ENCODE measurements at regions not wholly inside any gene's neighbourhood (a gene's known extent, or its start where the extent isn't known, plus 50 kb on each side); places are given as distances from the start of the nearest gene placed in this dataset.
A peak's percentile ranks its signal among the peaks of the same experiment; 100 is the strongest.
"Not testable (repeated sequence)": the region's sequence is repeated elsewhere in the genome, so short reads cannot be mapped to it uniquely, and the experiment has no call there.

DNA sequence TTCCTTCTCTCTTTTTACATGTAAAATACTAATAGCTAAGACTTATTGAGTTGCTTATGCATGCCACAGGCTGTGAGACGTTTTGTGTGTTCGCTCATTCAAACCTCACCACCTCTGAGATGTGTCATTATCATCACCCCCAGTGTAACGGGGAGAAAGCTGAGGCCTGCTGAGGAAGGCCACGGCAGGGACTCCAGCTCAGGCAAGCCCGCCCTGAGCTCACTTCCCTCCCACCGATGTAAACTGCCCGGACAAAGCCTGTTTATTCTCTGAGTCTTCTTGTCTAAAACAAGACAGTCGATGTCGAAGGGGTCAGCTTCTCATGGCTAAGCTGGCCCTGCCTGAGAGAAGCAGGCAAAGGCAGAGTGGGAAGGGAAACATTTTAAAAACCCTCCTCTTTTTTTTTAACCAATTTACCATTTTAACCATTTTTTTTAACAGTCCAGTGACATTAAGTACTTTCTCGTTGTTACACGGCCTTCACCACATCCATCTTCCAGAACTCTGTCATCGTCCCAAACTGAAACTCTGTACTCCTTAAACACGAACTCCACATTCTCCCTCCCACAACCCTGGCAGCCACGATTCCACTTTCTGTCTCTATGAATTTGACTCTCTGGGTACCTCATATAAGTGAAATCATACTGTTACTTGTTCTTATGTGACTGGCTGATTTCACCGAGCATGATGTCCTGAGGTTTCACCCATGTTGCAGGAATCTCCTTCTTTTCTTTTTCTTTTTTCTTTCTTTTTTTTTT is 204.8 kb upstream of the GALNT2 start:
- DNase-seq: no peak

- no peak for DNase-seq
Measured at GRCh38 chr1:229863651-229864545, 203.1 kb upstream of the GALNT2 start.

DNA sequence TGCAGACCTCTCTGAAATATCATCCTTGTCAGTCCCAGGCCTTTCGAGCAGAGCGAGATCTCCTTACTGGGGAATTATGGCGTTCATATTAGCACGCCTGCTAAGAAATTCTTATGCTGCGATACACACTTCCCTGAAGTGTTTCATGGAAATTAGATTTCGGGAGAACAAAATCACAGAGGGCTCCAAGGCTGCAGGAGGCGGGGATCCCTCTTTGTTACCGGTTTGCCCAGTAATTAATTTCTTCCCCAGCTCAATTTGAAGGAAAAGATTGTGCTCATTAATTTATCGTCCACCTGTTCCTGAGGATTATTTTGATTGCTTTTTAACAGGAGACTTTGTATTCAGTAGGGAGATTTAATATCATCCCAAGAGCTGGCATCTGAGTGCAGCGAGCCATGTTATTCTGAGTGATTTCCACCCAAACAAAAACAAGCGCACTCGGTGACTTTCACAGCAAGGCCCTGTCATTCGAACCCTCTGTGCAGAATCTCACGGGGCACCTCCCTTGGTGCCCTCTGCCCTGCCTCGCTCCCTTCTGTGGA is 202.3 kb upstream of the GALNT2 start:
- no peak for DNase-seq

DNA sequence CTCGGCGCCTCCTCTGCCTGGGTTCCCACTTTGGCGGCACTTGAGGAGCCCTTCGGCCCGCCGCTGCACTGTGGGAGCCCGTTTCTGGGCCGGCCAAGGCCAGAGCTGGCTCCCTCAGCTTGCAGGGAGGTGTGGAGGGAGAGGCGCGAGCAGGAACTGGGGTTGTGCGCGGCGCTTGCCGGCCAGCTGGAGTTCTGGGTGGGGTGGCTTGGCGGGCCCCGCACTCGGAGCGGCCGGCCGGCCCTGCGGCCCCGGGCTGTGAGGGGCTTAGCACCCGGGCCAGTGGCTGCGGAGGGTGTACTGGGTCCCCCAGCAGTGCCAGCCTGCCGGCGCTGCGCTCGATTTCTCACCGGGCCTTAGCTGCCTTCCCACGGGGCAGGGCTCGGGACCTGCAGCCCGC is 201.7 kb upstream of the GALNT2 start:
- not testable (repeated sequence) for DNase-seq

DNA sequence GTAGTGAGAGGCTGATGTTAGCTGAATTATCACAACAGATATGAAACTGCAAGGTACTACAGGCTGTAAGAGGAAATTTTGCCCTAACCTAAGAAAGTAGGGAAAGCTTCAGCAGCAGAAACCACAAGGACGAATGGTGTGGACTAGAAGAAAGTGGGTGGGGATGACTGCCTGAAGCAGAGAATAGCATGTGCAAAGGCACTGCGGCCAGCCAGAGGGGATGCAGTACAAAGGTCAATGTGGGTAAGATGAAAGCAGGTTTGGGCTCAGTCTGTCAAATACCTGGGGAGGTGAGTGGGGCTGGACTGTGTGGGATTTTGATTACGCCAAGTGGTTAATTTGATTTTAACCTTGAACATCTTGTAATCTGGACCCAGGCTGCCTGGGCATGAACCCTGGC is 199.3 kb upstream of the GALNT2 start:
- no peak for DNase-seq

DNA sequence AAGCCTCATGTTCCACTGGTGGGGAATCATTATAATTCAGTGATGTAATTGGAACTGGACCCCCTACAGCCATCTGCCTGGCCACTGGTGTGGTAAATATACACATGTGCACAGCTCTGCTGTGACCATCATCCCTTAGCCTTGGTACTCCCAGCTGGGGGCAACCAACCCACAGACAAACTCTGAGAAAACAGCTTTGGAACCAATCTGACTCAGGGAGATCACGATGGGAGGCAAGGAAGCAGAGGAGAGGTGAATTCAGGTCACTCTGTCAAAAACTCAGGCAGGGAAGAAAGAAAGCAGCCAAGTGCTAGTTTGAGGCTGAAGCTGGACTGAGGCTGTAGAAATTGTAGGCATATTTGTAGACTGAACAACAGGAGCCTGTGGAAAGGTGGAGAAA is 197.8 kb upstream of the GALNT2 start:
- DNase-seq: peak; percentile 29

GRCh38 chr1:229869687-229870086 is 197.4 kb upstream of the GALNT2 start:
- no peak for DNase-seq

DNA sequence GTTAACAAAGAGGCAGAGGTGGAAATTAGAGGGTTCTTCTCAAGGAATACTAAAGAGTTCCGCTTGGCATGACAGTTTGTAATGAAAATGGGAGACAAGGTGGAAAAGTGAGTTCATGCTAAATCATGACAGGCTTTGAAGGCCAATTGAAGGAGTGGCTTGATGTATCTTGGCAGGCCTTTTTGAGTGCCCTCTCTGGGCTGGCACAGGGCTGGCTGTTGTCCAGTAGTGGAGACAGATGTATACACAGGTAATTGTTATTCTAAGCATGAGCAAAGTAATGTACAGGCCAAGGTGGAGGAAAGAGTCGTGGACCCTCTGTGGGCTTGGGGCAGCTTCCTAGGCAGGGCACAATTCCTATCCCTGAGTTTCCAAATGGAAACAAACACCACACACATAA is 196.7 kb upstream of the GALNT2 start:
- no peak for DNase-seq

- DNase-seq: no peak
Measured at GRCh38 chr1:229871078-229871676, 195.9 kb upstream of the GALNT2 start.

- no peak for DNase-seq
Measured at GRCh38 chr1:229874136-229874535, 192.9 kb upstream of the GALNT2 start.

DNA sequence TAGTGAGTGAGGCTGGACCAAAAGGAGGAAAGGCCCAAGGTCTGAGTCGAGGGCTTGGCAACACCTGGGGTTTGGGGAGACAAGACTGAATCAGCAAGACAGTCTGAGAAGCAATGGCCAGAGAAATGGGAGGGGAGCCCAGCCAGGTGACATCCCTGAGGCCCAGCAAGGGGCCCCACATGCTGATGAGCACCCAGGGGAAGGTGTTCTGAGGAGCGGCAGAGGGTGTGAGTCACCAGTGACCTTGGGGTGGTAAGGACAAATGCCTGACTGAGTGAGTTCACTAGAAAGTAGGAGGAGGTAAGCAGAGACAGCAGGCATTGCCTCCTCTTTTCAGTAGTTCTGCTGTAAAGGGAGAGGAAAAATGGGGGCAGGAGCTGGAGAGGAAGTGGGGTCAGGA is 192.4 kb upstream of the GALNT2 start:
- peak; percentile 11 for DNase-seq

GRCh38 chr1:229875086-229875485 is 192.0 kb upstream of the GALNT2 start:
- no peak for DNase-seq

GRCh38 chr1:229879746-229880145 is 187.3 kb upstream of the GALNT2 start:
- DNase-seq: no peak

DNA sequence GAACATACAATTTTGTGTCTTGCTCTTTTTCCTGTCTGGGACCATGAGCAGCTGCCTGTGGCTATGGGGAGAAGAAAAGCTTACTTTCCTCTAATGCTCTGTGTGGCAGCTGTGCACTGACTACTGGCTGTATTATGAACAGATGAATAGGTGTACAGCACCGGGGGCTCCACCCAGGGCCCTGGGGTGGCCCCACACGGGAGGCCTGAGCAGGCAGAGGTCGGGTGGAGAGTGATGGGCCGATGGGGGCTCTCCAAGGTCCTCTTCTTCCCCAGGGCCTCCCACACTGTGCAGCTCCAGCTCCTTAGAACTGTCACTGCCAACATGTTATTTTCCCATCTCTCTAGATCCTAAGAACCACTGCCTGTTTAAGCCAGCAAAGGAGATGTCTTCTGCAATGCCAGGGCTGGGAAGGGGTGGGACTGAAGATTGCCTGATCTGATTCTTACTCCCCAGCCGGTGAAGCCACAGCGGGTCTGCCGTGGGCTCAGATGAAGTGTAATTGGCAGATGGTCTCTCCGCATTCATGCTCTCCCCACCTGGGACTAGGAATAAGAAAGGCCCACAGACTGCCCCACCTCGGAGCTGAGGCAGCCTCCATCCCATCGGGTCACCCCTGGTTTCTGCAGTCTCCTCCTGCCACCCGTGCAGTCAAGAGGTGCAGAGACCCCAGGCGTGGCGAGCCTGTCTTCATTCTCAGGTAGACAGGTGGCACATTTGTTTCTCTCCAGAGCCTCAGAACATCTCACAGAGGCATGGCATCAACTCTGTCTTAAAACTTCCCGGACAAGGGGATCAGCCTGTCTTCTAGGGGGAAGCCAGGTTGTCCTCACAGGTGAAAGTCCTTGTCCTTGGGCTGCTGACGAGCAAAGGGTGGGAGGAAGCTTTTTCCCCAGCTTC is 186.5 kb upstream of the GALNT2 start:
- no peak for DNase-seq

GRCh38 chr1:229882621-229883020 is 184.4 kb upstream of the GALNT2 start:
- DNase-seq: no peak

GRCh38 chr1:229883504-229884200 is 183.4 kb upstream of the GALNT2 start:
- DNase-seq: no peak

- DNase-seq: peak; percentile 67
Measured at GRCh38 chr1:229884765-229885164, 182.3 kb upstream of the GALNT2 start.

GRCh38 chr1:229885568-229886495 is 181.2 kb upstream of the GALNT2 start:
- no peak for DNase-seq

DNA sequence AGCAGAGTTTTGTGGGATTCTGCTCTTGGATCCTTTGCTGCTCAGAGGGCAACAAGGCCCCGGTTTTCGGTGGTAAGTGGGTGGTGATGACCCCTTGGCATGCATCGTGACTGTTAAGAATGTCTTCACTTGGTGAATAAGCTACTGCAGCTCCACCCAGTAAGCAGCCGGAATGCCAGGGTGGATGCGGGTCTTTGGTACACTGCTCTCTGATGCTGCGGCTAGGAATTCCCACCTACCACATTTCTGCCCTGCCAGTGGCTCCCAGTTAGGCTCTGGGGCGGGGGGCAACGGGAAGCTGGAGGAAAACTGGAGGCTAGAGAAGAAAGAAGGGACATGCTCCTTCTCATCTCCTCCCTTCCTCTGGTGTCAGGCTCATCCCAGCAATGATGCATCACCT is 180.4 kb upstream of the GALNT2 start:
- DNase-seq: no peak

GRCh38 chr1:229887043-229887822 is 179.8 kb upstream of the GALNT2 start:
- DNase-seq: no peak
